ENCODE measurements at regions not wholly inside any gene's neighbourhood (a gene's known extent, or its start where the extent isn't known, plus 50 kb on each side); places are given as distances from the start of the nearest gene placed in this dataset.

DNA sequence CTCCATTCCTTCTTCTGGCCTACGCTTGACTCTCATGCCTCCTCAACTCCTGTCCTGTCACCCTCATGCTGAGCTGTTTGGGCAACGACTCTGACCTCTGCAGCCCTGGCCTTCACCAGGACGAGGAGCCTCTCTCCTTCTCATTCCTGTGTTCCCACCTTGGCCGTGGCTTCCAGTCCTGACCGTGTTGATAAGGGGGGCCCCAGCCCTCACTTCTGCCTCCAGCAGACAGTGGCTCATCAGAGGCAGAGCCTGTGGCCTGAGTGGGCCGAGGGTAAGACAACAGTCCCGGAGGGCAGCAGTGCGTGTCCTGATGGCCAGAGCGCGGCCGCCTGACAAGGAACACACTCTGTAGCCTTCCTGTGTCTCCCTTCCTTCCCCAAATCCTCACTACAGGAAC, 61.7 kb upstream of the UBE3C start:
- in situ Hi-C loops (cut with HindIII; ENCODE audit: low pct_unique_long_range_greater_than_20kb, low sequenced_read_pairs) (no loop called here), intact Hi-C loops (cut with micrococcal nuclease; ENCODE audit: unreplicated experiment) (no loop called here)
- ChIA-PET CTCF (no interaction called here), POLR2A (no interaction called here)
- no peaks in the 10 kb centered on the region for H3K36me3 ChIP-seq (ENCODE audit: control insufficient read depth, insufficient read depth, low read length)
- H3K4me1 ChIP-seq (ENCODE audit: control insufficient read depth, insufficient read depth, low read length): no peaks in the 10 kb centered on the region; the same call in 1 of the 2 replicates
- H3K27me3 ChIP-seq (ENCODE audit: control insufficient read depth, insufficient read depth, low read length): no peaks in the 10 kb centered on the region; the same call in 1 of the 2 replicates
- H3K9me3 ChIP-seq (ENCODE audit: control insufficient read depth, insufficient read depth, low read depth, low read length): no peaks in the 10 kb centered on the region
- H3K4me3 ChIP-seq (ENCODE audit: low read depth in 2 of 2, low read length in 2 of 2): no peak overlapping the region
- ATAC-seq (peak; percentile 25; the same call in 1 of the 2 replicates), DNase-seq (ENCODE audit: low read depth, low spot score) (no peak)
- BruUV-seq (replicated peaks): no TSS peak
- no peak overlapping the region for H3K27ac ChIP-seq (ENCODE audit: low read length)
- no peak for TF ChIP-seq POLR2AphosphoS5 (IDR thresholded peaks at IDR 0.05; ENCODE audit: low read depth, low read length)
- TF ChIP-seq TCF7L2 (IDR thresholded peaks at IDR 0.05; ENCODE audit: low read depth, low read length): no peak
- TF ChIP-seq SIN3A (IDR thresholded peaks at IDR 0.05; ENCODE audit: borderline replicate concordance, insufficient read depth, low read depth, low read length): no peak
- TF ChIP-seq, protein P1, sequence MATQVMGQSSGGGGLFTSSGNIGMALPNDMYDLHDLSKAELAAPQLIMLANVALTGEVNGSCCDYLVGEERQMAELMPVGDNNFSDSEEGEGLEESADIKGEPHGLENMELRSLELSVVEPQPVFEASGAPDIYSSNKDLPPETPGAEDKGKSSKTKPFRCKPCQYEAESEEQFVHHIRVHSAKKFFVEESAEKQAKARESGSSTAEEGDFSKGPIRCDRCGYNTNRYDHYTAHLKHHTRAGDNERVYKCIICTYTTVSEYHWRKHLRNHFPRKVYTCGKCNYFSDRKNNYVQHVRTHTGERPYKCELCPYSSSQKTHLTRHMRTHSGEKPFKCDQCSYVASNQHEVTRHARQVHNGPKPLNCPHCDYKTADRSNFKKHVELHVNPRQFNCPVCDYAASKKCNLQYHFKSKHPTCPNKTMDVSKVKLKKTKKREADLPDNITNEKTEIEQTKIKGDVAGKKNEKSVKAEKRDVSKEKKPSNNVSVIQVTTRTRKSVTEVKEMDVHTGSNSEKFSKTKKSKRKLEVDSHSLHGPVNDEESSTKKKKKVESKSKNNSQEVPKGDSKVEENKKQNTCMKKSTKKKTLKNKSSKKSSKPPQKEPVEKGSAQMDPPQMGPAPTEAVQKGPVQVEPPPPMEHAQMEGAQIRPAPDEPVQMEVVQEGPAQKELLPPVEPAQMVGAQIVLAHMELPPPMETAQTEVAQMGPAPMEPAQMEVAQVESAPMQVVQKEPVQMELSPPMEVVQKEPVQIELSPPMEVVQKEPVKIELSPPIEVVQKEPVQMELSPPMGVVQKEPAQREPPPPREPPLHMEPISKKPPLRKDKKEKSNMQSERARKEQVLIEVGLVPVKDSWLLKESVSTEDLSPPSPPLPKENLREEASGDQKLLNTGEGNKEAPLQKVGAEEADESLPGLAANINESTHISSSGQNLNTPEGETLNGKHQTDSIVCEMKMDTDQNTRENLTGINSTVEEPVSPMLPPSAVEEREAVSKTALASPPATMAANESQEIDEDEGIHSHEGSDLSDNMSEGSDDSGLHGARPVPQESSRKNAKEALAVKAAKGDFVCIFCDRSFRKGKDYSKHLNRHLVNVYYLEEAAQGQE (IDR thresholded peaks at IDR 0.05; ENCODE audit: insufficient read depth in 1 of 2, low read depth in 2 of 2, low read length in 1 of 2): no peak
- TF ChIP-seq, protein P2, sequence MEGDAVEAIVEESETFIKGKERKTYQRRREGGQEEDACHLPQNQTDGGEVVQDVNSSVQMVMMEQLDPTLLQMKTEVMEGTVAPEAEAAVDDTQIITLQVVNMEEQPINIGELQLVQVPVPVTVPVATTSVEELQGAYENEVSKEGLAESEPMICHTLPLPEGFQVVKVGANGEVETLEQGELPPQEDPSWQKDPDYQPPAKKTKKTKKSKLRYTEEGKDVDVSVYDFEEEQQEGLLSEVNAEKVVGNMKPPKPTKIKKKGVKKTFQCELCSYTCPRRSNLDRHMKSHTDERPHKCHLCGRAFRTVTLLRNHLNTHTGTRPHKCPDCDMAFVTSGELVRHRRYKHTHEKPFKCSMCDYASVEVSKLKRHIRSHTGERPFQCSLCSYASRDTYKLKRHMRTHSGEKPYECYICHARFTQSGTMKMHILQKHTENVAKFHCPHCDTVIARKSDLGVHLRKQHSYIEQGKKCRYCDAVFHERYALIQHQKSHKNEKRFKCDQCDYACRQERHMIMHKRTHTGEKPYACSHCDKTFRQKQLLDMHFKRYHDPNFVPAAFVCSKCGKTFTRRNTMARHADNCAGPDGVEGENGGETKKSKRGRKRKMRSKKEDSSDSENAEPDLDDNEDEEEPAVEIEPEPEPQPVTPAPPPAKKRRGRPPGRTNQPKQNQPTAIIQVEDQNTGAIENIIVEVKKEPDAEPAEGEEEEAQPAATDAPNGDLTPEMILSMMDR (IDR thresholded peaks at IDR 0.05): no peak

DNA sequence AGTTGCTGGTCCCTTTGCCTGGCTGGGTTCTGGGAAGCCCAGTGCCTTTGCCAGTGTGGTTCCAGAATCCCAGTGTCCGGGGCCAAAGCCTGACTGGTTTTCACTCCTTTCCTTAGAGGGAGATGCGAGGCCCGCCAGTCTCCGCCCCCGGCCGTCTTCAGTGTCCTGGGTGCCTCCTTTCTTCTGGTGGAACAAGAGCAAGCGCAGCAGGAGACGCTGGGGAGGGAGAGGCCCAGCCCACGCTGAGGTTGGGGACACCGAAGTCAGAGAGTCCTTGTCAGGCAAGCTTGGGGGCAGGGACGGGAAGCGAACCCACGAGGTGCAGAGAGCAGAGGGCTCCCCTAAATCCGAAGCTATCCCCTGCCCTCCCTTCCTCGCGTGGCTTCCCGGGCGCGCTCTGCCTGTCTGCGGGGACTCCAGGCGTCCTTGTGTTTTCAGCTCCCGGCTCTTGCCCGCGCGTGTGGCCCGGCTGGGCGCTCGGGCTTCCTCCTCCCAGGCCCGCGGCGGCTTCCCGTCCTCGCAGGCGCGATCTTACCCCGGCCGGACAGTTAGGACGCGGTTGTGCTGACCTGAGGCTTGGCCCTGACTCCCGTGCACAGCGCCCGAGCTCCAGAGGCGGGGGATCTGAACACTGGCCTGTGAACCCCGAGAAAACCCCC, 60.6 kb upstream of the UBE3C start:
- Histone ChIP-seq H3K36me3 (ENCODE audit: control insufficient read depth, insufficient read depth, low read length) (no peaks in the 10 kb centered on the region), H3K9me3 (ENCODE audit: control insufficient read depth, insufficient read depth, low read depth, low read length) (no peaks in the 10 kb centered on the region), H3K4me1 (ENCODE audit: control insufficient read depth, insufficient read depth, low read length) (no peaks in the 10 kb centered on the region; the same call in 1 of the 2 replicates), H3K27me3 (ENCODE audit: control insufficient read depth, insufficient read depth, low read length) (no peaks in the 10 kb centered on the region; the same call in 1 of the 2 replicates), H3K27ac (ENCODE audit: low read length) (no peak overlapping the region), H3K4me3 (ENCODE audit: low read depth in 2 of 2, low read length in 2 of 2) (no peak overlapping the region)
- intact Hi-C loops (cut with micrococcal nuclease; ENCODE audit: unreplicated experiment) (no loop called here), in situ Hi-C loops (cut with HindIII; ENCODE audit: low pct_unique_long_range_greater_than_20kb, low sequenced_read_pairs) (no loop called here)
- ChIA-PET CTCF (no interaction called here), POLR2A (no interaction called here)
- ATAC-seq: no peak
- no TSS peak for BruUV-seq (replicated peaks)
- DNase-seq (ENCODE audit: low read depth, low spot score): no peak
- TF ChIP-seq, protein P1 (IDR thresholded peaks at IDR 0.05; ENCODE audit: insufficient read depth in 1 of 2, low read depth in 2 of 2, low read length in 1 of 2): no peak
- no peak for TF ChIP-seq TCF7L2 (IDR thresholded peaks at IDR 0.05; ENCODE audit: low read depth, low read length)
- TF ChIP-seq, protein P2 (IDR thresholded peaks at IDR 0.05): no peak
- TF ChIP-seq SIN3A (IDR thresholded peaks at IDR 0.05; ENCODE audit: borderline replicate concordance, insufficient read depth, low read depth, low read length): no peak
- TF ChIP-seq POLR2AphosphoS5 (IDR thresholded peaks at IDR 0.05; ENCODE audit: low read depth, low read length): no peak
